ENCODE measurements at regions not wholly inside any gene's neighbourhood (a gene's known extent, or its start where the extent isn't known, plus 50 kb on each side); places are given as distances from the start of the nearest gene placed in this dataset.

GRCh38 chr9:30771760-30772159 is 1612.7 kb upstream of the ACO1 start:
- Histone ChIP-seq H3K27me3 (no peaks in the 10 kb centered on the region), H3K4me3 (ENCODE audit: low read depth, low read length) (no peak overlapping the region), H3K4me1 (no peaks in the 10 kb centered on the region), H3K9me3 (no peaks in the 10 kb centered on the region), H3K36me3 (no peaks in the 10 kb centered on the region)
- DNase-seq: no peak
- TF ChIP-seq CTCF (IDR thresholded peaks at IDR 0.05; ENCODE audit: low read depth, low read length): no peak

- no peak for TF ChIP-seq CTCF (IDR thresholded peaks at IDR 0.05; ENCODE audit: low read depth, low read length)
- no peak for DNase-seq
Observed at GRCh38 chr9:30773427-30773826, 1611.0 kb upstream of the ACO1 start.

GRCh38 chr9:30774326-30774725 is 1610.1 kb upstream of the ACO1 start:
- no peaks in the 10 kb centered on the region for H3K36me3 ChIP-seq
- H3K4me3 ChIP-seq (ENCODE audit: low read depth, low read length): no peak overlapping the region
- DNase-seq: peak; percentile 50
- no peaks in the 10 kb centered on the region for H3K4me1 ChIP-seq
- no peaks in the 10 kb centered on the region for H3K9me3 ChIP-seq
- no peaks in the 10 kb centered on the region for H3K27me3 ChIP-seq
- TF ChIP-seq CTCF (IDR thresholded peaks at IDR 0.05; ENCODE audit: low read depth, low read length): peak; percentile 38

More at GRCh38 chr9:30773427-30773826, 1611.0 kb upstream of the ACO1 start:
- no peaks in the 10 kb centered on the region for H3K36me3 ChIP-seq
- no peak overlapping the region for H3K4me3 ChIP-seq (ENCODE audit: low read depth, low read length)
- H3K27me3 ChIP-seq: no peaks in the 10 kb centered on the region
- H3K4me1 ChIP-seq: no peaks in the 10 kb centered on the region
- H3K9me3 ChIP-seq: no peaks in the 10 kb centered on the region

GRCh38 chr9:30775236-30775635 is 1609.2 kb upstream of the ACO1 start:
- H3K27me3 ChIP-seq: no peaks in the 10 kb centered on the region

GRCh38 chr9:30796764-30797163 is 1587.7 kb upstream of the ACO1 start:
- no peak overlapping the region for H3K4me3 ChIP-seq (ENCODE audit: low read depth, low read length)
- H3K4me1 ChIP-seq: peaks cover 9% of the 10 kb centered on the region
- H3K36me3 ChIP-seq: no peaks in the 10 kb centered on the region
- H3K27me3 ChIP-seq: no peaks in the 10 kb centered on the region
- TF ChIP-seq CTCF (IDR thresholded peaks at IDR 0.05; ENCODE audit: low read depth, low read length): no peak
- peak; percentile 57 for DNase-seq
- H3K9me3 ChIP-seq: no peaks in the 10 kb centered on the region

More at GRCh38 chr9:30775236-30775635, 1609.2 kb upstream of the ACO1 start:
- Histone ChIP-seq H3K4me3 (ENCODE audit: low read depth, low read length) (no peak overlapping the region), H3K9me3 (no peaks in the 10 kb centered on the region), H3K36me3 (no peaks in the 10 kb centered on the region), H3K4me1 (no peaks in the 10 kb centered on the region)
- TF ChIP-seq CTCF (IDR thresholded peaks at IDR 0.05; ENCODE audit: low read depth, low read length): no peak
- no peak for DNase-seq

- Histone ChIP-seq H3K9me3 (no peaks in the 10 kb centered on the region), H3K27me3 (no peaks in the 10 kb centered on the region), H3K4me1 (no peaks in the 10 kb centered on the region; the same call in 1 of the 2 replicates), H3K36me3 (no peaks in the 10 kb centered on the region), H3K4me3 (ENCODE audit: low read depth, low read length) (no peak overlapping the region)
- no peak for TF ChIP-seq CTCF (IDR thresholded peaks at IDR 0.05; ENCODE audit: low read depth, low read length)
- DNase-seq: no peak
Observed at GRCh38 chr9:30799527-30800101, 1584.8 kb upstream of the ACO1 start.
